Activated CD4-positive, alpha-beta memory T cell treated with anti-CD3 and anti-CD28 coated beads, Interleukin-2, amount 10 ng/mL, durations not matched to agents 7 days and 5 days (primary cell): ENCODE measurements at regions not wholly inside any gene's neighbourhood (a gene's known extent, or its start where the extent isn't known, plus 50 kb on each side); places are given as distances from the start of the nearest gene placed in this dataset.

Experiments used
- CTCF ChIA-PET: fragments of 350-600 bp; sonication (Branson Sonifier 250); formaldehyde crosslinking; loops from one replicate; lab custom pipeline; 2021; ENCODE audit warnings: antibody characterized with exemption, inconsistent platforms; lab: Charles Lee
- POLR2A ChIA-PET: fragments of 350-600 bp; sonication (Branson Sonifier 250); formaldehyde crosslinking; loops from one replicate; lab custom pipeline; 2021; ENCODE audit warnings: antibody characterized with exemption; lab: Charles Lee
- DNase-seq: peaks from one replicate; pipeline ENCODE4 v3.0.0-alpha.2; 2020
- H3K27ac Mint-ChIP-seq: one replicate; pipeline ENCODE4 v1.8.0; 2021; ENCODE audit warnings: mild to moderate bottlenecking, mixed read lengths
- H3K27me3 Mint-ChIP-seq: one replicate; pipeline ENCODE4 v1.8.0; 2021; ENCODE audit warnings: mixed read lengths
- H3K36me3 Mint-ChIP-seq: one replicate; pipeline ENCODE4 v1.8.0; 2021; ENCODE audit warnings: low read depth, mixed read lengths
- H3K4me1 Mint-ChIP-seq: one replicate; pipeline ENCODE4 v1.8.0; 2021; ENCODE audit warnings: mixed read lengths
- H3K4me3 Mint-ChIP-seq: one replicate; pipeline ENCODE4 v1.8.0; 2021; ENCODE audit warnings: mild to moderate bottlenecking, mixed read lengths
- H3K9me3 Mint-ChIP-seq: one replicate; pipeline ENCODE4 v1.8.0; 2021; ENCODE audit warnings: mixed read lengths

GRCh38 chr15:35753486-35753885 is 207.5 kb upstream of the DPH6 start:
- DNase-seq, result no peak
- ChIA-PET CTCF (no interaction called here), POLR2A (no interaction called here)
- no peak overlapping the region for H3K4me3 Mint-ChIP-seq
- no peak overlapping the region for H3K27ac Mint-ChIP-seq
- peaks cover 4% of the 10 kb centered on the region for H3K27me3 Mint-ChIP-seq
- H3K36me3 Mint-ChIP-seq, result no peaks in the 10 kb centered on the region
- H3K9me3 Mint-ChIP-seq, result no peaks in the 10 kb centered on the region
- H3K4me1 Mint-ChIP-seq, result no peaks in the 10 kb centered on the region

- Mint-ChIP-seq H3K27me3 (peaks cover 6% of the 10 kb centered on the region), H3K27ac (no peak overlapping the region), H3K36me3 (no peaks in the 10 kb centered on the region), H3K9me3 (no peaks in the 10 kb centered on the region), H3K4me3 (no peak overlapping the region), H3K4me1 (no peaks in the 10 kb centered on the region)
- CTCF ChIA-PET, result no interaction called here
- no peak for DNase-seq
- POLR2A ChIA-PET, result no interaction called here
These were observed 209.4 kb upstream of the DPH6 start for GRCh38 chr15:35755237-35755802.

- H3K27me3 Mint-ChIP-seq, result peaks cover 6% of the 10 kb centered on the region
- no peaks in the 10 kb centered on the region for H3K9me3 Mint-ChIP-seq
- no peak overlapping the region for H3K4me3 Mint-ChIP-seq
- no peak overlapping the region for H3K27ac Mint-ChIP-seq
- no peaks in the 10 kb centered on the region for H3K36me3 Mint-ChIP-seq
- ChIA-PET CTCF (no interaction called here), POLR2A (no interaction called here)
- no peak for DNase-seq
- H3K4me1 Mint-ChIP-seq, result no peaks in the 10 kb centered on the region
These were observed 210.7 kb upstream of the DPH6 start for GRCh38 chr15:35756623-35757022.

- POLR2A ChIA-PET, result no interaction called here
- CTCF ChIA-PET, result no interaction called here
- Mint-ChIP-seq H3K36me3 (no peaks in the 10 kb centered on the region), H3K27me3 (peaks cover 6% of the 10 kb centered on the region), H3K27ac (no peak overlapping the region), H3K9me3 (no peaks in the 10 kb centered on the region), H3K4me1 (no peaks in the 10 kb centered on the region), H3K4me3 (no peak overlapping the region)
- no peak for DNase-seq
These were observed 211.4 kb upstream of the DPH6 start for GRCh38 chr15:35757361-35757760.

GRCh38 chr15:35757765-35758164 is 211.8 kb upstream of the DPH6 start:
- Mint-ChIP-seq H3K27ac (no peak overlapping the region), H3K9me3 (no peaks in the 10 kb centered on the region), H3K36me3 (no peaks in the 10 kb centered on the region), H3K27me3 (peaks cover 6% of the 10 kb centered on the region), H3K4me1 (no peaks in the 10 kb centered on the region), H3K4me3 (no peak overlapping the region)
- ChIA-PET POLR2A (no interaction called here), CTCF (no interaction called here)
- no peak for DNase-seq

GRCh38 chr15:35764661-35765519 is 218.9 kb upstream of the DPH6 start:
- POLR2A ChIA-PET, result no interaction called here
- Mint-ChIP-seq H3K4me3 (no peak overlapping the region), H3K4me1 (no peaks in the 10 kb centered on the region), H3K27me3 (no peaks in the 10 kb centered on the region), H3K36me3 (no peaks in the 10 kb centered on the region), H3K27ac (no peak overlapping the region), H3K9me3 (no peaks in the 10 kb centered on the region)
- DNase-seq, result no peak
- CTCF ChIA-PET, result no interaction called here

- CTCF ChIA-PET, result interaction anchor here (1.9 kb wide), 1 partner anchor 18 kb away, joined by 5 read pairs; no protein-coding TSS in a partner anchor
- POLR2A ChIA-PET, result no interaction called here
- Mint-ChIP-seq H3K9me3 (no peaks in the 10 kb centered on the region), H3K4me1 (no peaks in the 10 kb centered on the region), H3K36me3 (no peaks in the 10 kb centered on the region), H3K27ac (no peak overlapping the region), H3K27me3 (no peaks in the 10 kb centered on the region), H3K4me3 (no peak overlapping the region)
- no peak for DNase-seq
These were observed 223.0 kb upstream of the DPH6 start for GRCh38 chr15:35768949-35769348.

- ChIA-PET POLR2A (no interaction called here), CTCF (interaction anchor here (1.9 kb wide), 1 partner anchor 19 kb away, joined by 5 read pairs; no protein-coding TSS in a partner anchor)
- H3K27me3 Mint-ChIP-seq, result no peaks in the 10 kb centered on the region
- H3K27ac Mint-ChIP-seq, result no peak overlapping the region
- no peaks in the 10 kb centered on the region for H3K36me3 Mint-ChIP-seq
- H3K4me3 Mint-ChIP-seq, result no peak overlapping the region
- no peaks in the 10 kb centered on the region for H3K4me1 Mint-ChIP-seq
- DNase-seq, result no peak
- no peaks in the 10 kb centered on the region for H3K9me3 Mint-ChIP-seq
These were observed 223.7 kb upstream of the DPH6 start for GRCh38 chr15:35769656-35770055.

GRCh38 chr15:35771746-35772442 is 225.9 kb upstream of the DPH6 start:
- H3K27me3 Mint-ChIP-seq, result no peaks in the 10 kb centered on the region
- no peak overlapping the region for H3K27ac Mint-ChIP-seq
- H3K4me1 Mint-ChIP-seq, result no peaks in the 10 kb centered on the region
- ChIA-PET POLR2A (no interaction called here), CTCF (no interaction called here)
- H3K4me3 Mint-ChIP-seq, result no peak overlapping the region
- H3K9me3 Mint-ChIP-seq, result no peaks in the 10 kb centered on the region
- no peaks in the 10 kb centered on the region for H3K36me3 Mint-ChIP-seq
- DNase-seq, result no peak

GRCh38 chr15:35774653-35775052 is 228.7 kb upstream of the DPH6 start:
- Mint-ChIP-seq H3K27me3 (no peaks in the 10 kb centered on the region), H3K9me3 (no peaks in the 10 kb centered on the region), H3K4me3 (no peak overlapping the region), H3K27ac (no peak overlapping the region), H3K36me3 (no peaks in the 10 kb centered on the region), H3K4me1 (no peaks in the 10 kb centered on the region)
- no peak for DNase-seq
- ChIA-PET CTCF (no interaction called here), POLR2A (no interaction called here)

- no peaks in the 10 kb centered on the region for H3K9me3 Mint-ChIP-seq
- DNase-seq, result no peak
These were observed 229.5 kb upstream of the DPH6 start for GRCh38 chr15:35775471-35775870.

GRCh38 chr15:35777061-35777460 is 231.1 kb upstream of the DPH6 start:
- DNase-seq, result no peak
- no peaks in the 10 kb centered on the region for H3K36me3 Mint-ChIP-seq
- CTCF ChIA-PET, result no interaction called here
- no peak overlapping the region for H3K4me3 Mint-ChIP-seq
- no peaks in the 10 kb centered on the region for H3K4me1 Mint-ChIP-seq
- no peak overlapping the region for H3K27ac Mint-ChIP-seq
- no peaks in the 10 kb centered on the region for H3K9me3 Mint-ChIP-seq
- H3K27me3 Mint-ChIP-seq, result no peaks in the 10 kb centered on the region
- POLR2A ChIA-PET, result no interaction called here

More at GRCh38 chr15:35775471-35775870, 229.5 kb upstream of the DPH6 start:
- Mint-ChIP-seq H3K4me1 (no peaks in the 10 kb centered on the region), H3K27ac (no peak overlapping the region), H3K36me3 (no peaks in the 10 kb centered on the region), H3K27me3 (no peaks in the 10 kb centered on the region), H3K4me3 (no peak overlapping the region)
- ChIA-PET CTCF (no interaction called here), POLR2A (no interaction called here)

- Mint-ChIP-seq H3K27me3 (no peaks in the 10 kb centered on the region), H3K9me3 (no peaks in the 10 kb centered on the region), H3K27ac (no peak overlapping the region), H3K36me3 (no peaks in the 10 kb centered on the region), H3K4me1 (no peaks in the 10 kb centered on the region), H3K4me3 (no peak overlapping the region)
- CTCF ChIA-PET, result no interaction called here
- no peak for DNase-seq
- POLR2A ChIA-PET, result no interaction called here
These were observed 237.2 kb upstream of the DPH6 start for GRCh38 chr15:35783203-35783602.
